ENCODE measurements at regions not wholly inside any gene's neighbourhood (a gene's known extent, or its start where the extent isn't known, plus 50 kb on each side); places are given as distances from the start of the nearest gene placed in this dataset.
"Not testable (repeated sequence)": the region's sequence is repeated elsewhere in the genome, so short reads cannot be mapped to it uniquely, and the experiment has no call there.

- not testable (repeated sequence) for TF ChIP-seq CTCF (IDR thresholded peaks at IDR 0.05); POLR2A (IDR thresholded peaks at IDR 0.05); POLR2AphosphoS5 (IDR thresholded peaks at IDR 0.05; ENCODE audit: insufficient read depth in 1 of 2, low read depth in 1 of 2)
These were observed 176.2 kb upstream of the CAND1 start for GRCh38 chr12:67092934-67093333.

Data from vagina (tissue), 2 donors.